ENCODE measurements at regions not wholly inside any gene's neighbourhood (a gene's known extent, or its start where the extent isn't known, plus 50 kb on each side); places are given as distances from the start of the nearest gene placed in this dataset.
"Not testable (repeated sequence)": the region's sequence is repeated elsewhere in the genome, so short reads cannot be mapped to it uniquely, and the experiment has no call there.

DNA sequence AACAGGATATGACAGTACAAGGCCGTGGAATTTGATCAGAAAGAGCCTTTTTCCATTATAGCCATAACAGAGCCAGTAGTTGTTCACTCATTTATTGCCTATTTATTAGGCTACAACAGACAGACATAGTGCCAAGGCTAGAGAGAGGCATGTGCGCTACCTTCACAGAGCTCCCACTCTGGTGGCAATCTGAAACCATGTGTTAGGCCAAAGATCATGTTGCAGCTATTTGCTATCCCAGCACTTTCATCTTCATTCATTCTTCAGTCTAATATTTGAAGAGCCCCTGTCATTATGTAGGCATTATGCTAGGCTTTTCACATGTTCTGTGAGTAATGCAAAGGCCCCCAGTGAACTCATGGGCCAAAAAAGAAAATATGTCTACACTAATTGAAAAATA, 404.8 kb downstream of the IGSF11 start:
- Histone ChIP-seq H3K27ac (ENCODE audit: low read depth in 1 of 2, low read length in 1 of 2) (no peak overlapping the region), H3K4me1 (ENCODE audit: control insufficient read depth in 2 of 2, insufficient read depth in 2 of 2, low read length in 2 of 2) (no peaks in the 10 kb centered on the region), H3K4me3 (ENCODE audit: low read length in 2 of 2) (no peak overlapping the region), H3K27me3 (ENCODE audit: control insufficient read depth in 2 of 2, insufficient read depth in 1 of 2, low read length in 1 of 2) (no peaks in the 10 kb centered on the region), H3K36me3 (ENCODE audit: control insufficient read depth in 2 of 2, insufficient read depth in 2 of 2, low read length in 1 of 2) (no peaks in the 10 kb centered on the region), H3K9me3 (ENCODE audit: control insufficient read depth in 2 of 2, insufficient read depth in 1 of 2, low read length in 1 of 2) (no peaks in the 10 kb centered on the region)
- 92% methylated on average over 2 of the region's 2 CpGs for WGBS
- DNase-seq (ENCODE audit: low read depth in 6 of 9, low spot score in 9 of 9) = no peak

DNA sequence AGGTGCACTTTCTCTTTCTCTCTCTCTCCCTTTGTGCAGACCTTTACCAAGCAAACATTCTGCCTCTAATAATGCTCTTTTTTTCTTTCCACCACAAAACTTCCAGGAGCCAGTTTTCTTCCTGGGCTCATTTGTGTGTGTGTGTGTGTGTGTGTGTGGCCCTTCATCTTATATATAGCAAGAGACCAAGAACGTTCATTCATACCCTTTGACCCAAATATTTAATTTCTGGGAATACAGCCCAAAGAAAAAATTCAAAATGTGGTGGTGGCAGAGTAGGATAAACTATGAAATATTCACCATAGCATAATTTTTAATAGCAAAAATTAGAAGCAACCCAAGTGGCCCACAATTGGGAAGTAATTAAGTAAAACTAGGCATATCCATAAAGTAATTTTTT, 398.9 kb downstream of the IGSF11 start:
- Histone ChIP-seq H3K27me3 (ENCODE audit: control insufficient read depth in 2 of 2, insufficient read depth in 1 of 2, low read length in 1 of 2) (no peaks in the 10 kb centered on the region), H3K36me3 (ENCODE audit: control insufficient read depth in 2 of 2, insufficient read depth in 2 of 2, low read length in 1 of 2) (no peaks in the 10 kb centered on the region), H3K4me3 (ENCODE audit: low read length in 2 of 2) (no peak overlapping the region), H3K27ac (ENCODE audit: low read depth in 1 of 2, low read length in 1 of 2) (no peak overlapping the region), H3K4me1 (ENCODE audit: control insufficient read depth in 2 of 2, insufficient read depth in 2 of 2, low read length in 2 of 2) (no peaks in the 10 kb centered on the region), H3K9me3 (ENCODE audit: control insufficient read depth in 2 of 2, insufficient read depth in 1 of 2, low read length in 1 of 2) (no peaks in the 10 kb centered on the region)
- 84% methylated on average over 1 of the region's 1 CpG for WGBS
- no peak for DNase-seq (ENCODE audit: low read depth in 6 of 9, low spot score in 9 of 9)

DNA sequence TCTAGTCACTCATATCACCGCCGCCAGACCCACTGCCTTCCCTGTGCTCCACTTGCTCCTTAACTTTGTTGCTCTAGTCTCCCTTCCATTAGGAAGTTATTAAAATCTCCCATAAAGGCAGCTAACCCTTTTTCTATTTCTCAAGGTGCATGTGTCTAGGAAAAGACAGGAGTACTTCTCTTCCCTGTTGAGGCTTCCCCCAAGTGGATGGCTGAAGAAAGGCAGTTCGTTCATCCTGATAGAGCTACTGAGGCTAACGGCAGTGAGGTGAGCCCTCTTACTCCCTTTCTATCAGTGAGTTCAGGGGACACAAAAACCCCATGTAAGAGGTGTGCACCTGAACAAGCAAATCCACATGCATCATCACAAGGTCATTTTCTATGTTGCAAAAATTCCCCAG, 397.8 kb downstream of the IGSF11 start:
- Histone ChIP-seq H3K9me3 (ENCODE audit: control insufficient read depth in 2 of 2, insufficient read depth in 1 of 2, low read length in 1 of 2) (no peaks in the 10 kb centered on the region), H3K4me3 (ENCODE audit: low read length in 2 of 2) (no peak overlapping the region), H3K36me3 (ENCODE audit: control insufficient read depth in 2 of 2, insufficient read depth in 2 of 2, low read length in 1 of 2) (no peaks in the 10 kb centered on the region), H3K27ac (ENCODE audit: low read depth in 1 of 2, low read length in 1 of 2) (no peak overlapping the region), H3K27me3 (ENCODE audit: control insufficient read depth in 2 of 2, insufficient read depth in 1 of 2, low read length in 1 of 2) (no peaks in the 10 kb centered on the region), H3K4me1 (ENCODE audit: control insufficient read depth in 2 of 2, insufficient read depth in 2 of 2, low read length in 2 of 2) (no peaks in the 10 kb centered on the region)
- no peak for DNase-seq (ENCODE audit: low read depth in 6 of 9, low spot score in 9 of 9)
- 67% methylated on average over 4 of the region's 4 CpGs for WGBS

DNA sequence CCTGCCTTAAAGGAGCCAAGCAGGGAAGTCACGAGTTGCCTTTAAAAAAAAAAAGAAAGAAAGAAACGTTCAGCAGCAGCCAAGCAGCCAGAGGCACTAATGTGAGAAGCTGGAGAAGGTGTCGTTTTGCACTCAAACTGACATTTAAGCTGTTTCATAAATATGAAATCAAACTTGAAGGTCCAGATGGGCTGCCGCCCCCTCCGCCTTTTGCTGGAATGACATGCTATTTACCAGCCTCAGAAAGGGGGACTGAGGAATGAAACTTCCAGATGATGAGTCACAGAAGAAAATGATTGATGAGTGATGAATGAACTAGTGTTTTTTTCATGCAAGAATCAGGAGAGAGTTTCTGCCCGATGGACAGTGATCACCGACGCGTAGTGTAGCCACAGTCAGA, 396.8 kb downstream of the IGSF11 start:
- 80% methylated on average over 9 of the region's 9 CpGs for WGBS
- Histone ChIP-seq H3K27me3 (ENCODE audit: control insufficient read depth in 2 of 2, insufficient read depth in 1 of 2, low read length in 1 of 2) (no peaks in the 10 kb centered on the region), H3K36me3 (ENCODE audit: control insufficient read depth in 2 of 2, insufficient read depth in 2 of 2, low read length in 1 of 2) (no peaks in the 10 kb centered on the region), H3K9me3 (ENCODE audit: control insufficient read depth in 2 of 2, insufficient read depth in 1 of 2, low read length in 1 of 2) (no peaks in the 10 kb centered on the region), H3K27ac (ENCODE audit: low read depth in 1 of 2, low read length in 1 of 2) (no peak overlapping the region), H3K4me1 (ENCODE audit: control insufficient read depth in 2 of 2, insufficient read depth in 2 of 2, low read length in 2 of 2) (no peaks in the 10 kb centered on the region), H3K4me3 (ENCODE audit: low read length in 2 of 2) (no peak overlapping the region)
- DNase-seq (ENCODE audit: low read depth in 6 of 9, low spot score in 9 of 9) = peak in 1 of 9 donors; percentile 7

DNA sequence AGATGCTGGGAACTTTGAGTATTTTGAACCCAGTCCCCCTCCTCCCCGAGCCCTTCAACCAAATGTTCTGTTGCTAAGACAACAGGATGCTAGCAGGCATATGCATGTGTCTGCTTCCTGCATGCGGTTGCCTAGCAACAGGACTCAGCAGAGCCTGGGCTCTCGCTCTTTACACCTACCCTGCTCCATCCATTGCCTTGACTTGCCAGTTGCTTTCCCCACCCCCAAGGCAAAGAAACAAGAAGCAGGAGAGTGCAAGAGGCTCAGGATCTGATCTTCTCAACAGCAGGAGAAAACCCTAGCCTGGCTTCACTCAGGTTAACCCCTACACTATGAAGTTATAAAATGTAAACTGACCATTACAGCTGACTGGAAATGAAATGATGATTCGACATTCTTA, 393.0 kb downstream of the IGSF11 start:
- DNase-seq (ENCODE audit: low read depth in 6 of 9, low spot score in 9 of 9) = peak in 3 of 9 donors; percentile 5 to 17 (median 10)
- H3K36me3 ChIP-seq (ENCODE audit: control insufficient read depth in 2 of 2, insufficient read depth in 2 of 2, low read length in 1 of 2) = no peaks in the 10 kb centered on the region
- H3K27ac ChIP-seq (ENCODE audit: low read depth in 1 of 2, low read length in 1 of 2) = no peak overlapping the region
- H3K4me1 ChIP-seq (ENCODE audit: control insufficient read depth in 2 of 2, insufficient read depth in 2 of 2, low read length in 2 of 2) = no peaks in the 10 kb centered on the region
- no peaks in the 10 kb centered on the region for H3K9me3 ChIP-seq (ENCODE audit: control insufficient read depth in 2 of 2, insufficient read depth in 1 of 2, low read length in 1 of 2)
- no peaks in the 10 kb centered on the region for H3K27me3 ChIP-seq (ENCODE audit: control insufficient read depth in 2 of 2, insufficient read depth in 1 of 2, low read length in 1 of 2)
- H3K4me3 ChIP-seq (ENCODE audit: low read length in 2 of 2) = no peak overlapping the region
- 34% methylated on average over 4 of the region's 4 CpGs for WGBS

DNA sequence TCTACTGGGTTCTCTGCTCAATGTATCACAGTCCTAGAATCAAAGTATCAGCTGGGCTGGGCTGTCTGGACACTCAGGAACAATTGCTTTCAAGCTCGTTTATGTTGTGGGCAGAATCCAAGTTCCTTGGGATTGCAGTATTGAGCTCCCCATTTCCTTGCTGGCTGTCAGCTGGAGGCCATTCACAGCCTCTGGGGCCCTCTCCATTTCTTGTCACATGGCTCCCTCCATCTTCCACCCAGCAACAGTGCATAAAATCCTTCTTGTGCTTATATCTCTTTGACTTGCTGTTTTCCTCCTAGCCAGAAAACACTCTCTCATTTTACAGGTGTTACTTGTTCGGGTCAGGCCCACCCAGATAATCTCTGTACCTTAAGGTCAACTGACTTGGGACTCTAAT, 363.5 kb downstream of the IGSF11 start:
- Histone ChIP-seq H3K9me3 (ENCODE audit: control insufficient read depth in 2 of 2, insufficient read depth in 1 of 2, low read length in 1 of 2) (no peaks in the 10 kb centered on the region), H3K36me3 (ENCODE audit: control insufficient read depth in 2 of 2, insufficient read depth in 2 of 2, low read length in 1 of 2) (no peaks in the 10 kb centered on the region), H3K27ac (ENCODE audit: low read depth in 1 of 2, low read length in 1 of 2) (no peak overlapping the region), H3K4me3 (ENCODE audit: low read length in 2 of 2) (no peak overlapping the region), H3K4me1 (ENCODE audit: control insufficient read depth in 2 of 2, insufficient read depth in 2 of 2, low read length in 2 of 2) (no peaks in the 10 kb centered on the region), H3K27me3 (ENCODE audit: control insufficient read depth in 2 of 2, insufficient read depth in 1 of 2, low read length in 1 of 2) (no peaks in the 10 kb centered on the region)
- no peak for DNase-seq (ENCODE audit: low read depth in 6 of 9, low spot score in 9 of 9)
- 68% methylated on average over 2 of the region's 2 CpGs for WGBS

DNA sequence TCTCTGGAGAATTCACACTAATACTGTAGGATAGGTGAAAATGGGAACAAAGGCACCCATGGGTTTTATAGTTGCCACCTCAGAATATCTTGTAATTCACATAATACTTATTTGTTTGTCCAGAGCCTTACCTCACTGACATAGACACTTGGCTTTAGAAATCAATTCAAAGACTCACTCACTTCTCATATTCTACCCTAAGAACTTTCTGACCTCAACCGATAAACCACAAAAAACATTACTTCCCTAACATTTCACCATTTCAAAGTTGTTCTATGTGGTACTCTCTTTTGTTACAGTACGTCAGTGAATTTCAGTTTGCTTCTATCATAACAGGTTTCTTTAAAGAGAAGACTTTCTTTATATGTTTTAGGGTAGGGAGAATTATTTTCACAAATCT, 359.3 kb downstream of the IGSF11 start:
- Histone ChIP-seq H3K27ac (ENCODE audit: low read depth in 1 of 2, low read length in 1 of 2) (no peak overlapping the region), H3K4me3 (ENCODE audit: low read length in 2 of 2) (no peak overlapping the region), H3K9me3 (ENCODE audit: control insufficient read depth in 2 of 2, insufficient read depth in 1 of 2, low read length in 1 of 2) (no peaks in the 10 kb centered on the region), H3K36me3 (ENCODE audit: control insufficient read depth in 2 of 2, insufficient read depth in 2 of 2, low read length in 1 of 2) (no peaks in the 10 kb centered on the region), H3K4me1 (ENCODE audit: control insufficient read depth in 2 of 2, insufficient read depth in 2 of 2, low read length in 2 of 2) (no peaks in the 10 kb centered on the region), H3K27me3 (ENCODE audit: control insufficient read depth in 2 of 2, insufficient read depth in 1 of 2, low read length in 1 of 2) (no peaks in the 10 kb centered on the region)
- 59% methylated on average over 2 of the region's 2 CpGs for WGBS
- no peak for DNase-seq (ENCODE audit: low read depth in 6 of 9, low spot score in 9 of 9)

DNA sequence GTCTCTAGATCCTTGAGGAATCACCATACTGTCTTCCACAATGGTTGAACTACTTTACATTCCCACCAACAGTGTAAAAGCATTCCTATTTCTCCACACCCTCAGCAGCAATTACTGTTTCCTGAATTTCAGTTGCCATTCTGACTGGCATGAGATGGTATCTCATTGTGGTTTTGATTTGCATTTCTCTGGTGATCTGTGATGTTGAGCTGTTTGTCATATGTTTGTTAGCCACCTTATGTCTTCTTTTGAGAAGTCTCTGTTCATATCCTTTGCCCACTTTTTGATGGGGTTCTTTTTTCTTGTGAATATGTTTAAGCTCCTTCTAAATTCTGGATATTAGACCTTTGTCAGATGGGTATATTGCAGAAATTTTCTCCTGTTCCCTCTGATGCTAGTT, 356.0 kb downstream of the IGSF11 start:
- not testable (repeated sequence) for H3K9me3 ChIP-seq (ENCODE audit: control insufficient read depth in 2 of 2, insufficient read depth in 1 of 2, low read length in 1 of 2)

DNA sequence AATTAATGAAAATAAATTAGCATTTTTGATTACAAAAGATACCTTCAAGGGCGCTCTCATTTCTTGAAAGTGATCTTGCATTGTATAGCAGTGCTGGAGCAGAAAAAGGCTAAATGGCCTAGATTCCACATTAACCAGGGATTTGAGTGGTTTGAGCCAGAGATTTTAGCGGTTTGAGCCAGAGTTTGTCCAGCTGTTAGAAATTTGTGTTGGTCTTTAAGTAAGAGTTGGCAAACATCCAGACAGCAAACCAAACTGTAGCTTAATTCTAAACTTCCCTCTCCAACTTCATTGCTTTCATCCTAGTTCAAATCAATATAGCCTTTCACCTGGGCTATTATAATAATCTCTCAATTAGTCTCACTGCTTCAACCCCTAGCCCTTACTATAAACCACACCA, 351.7 kb downstream of the IGSF11 start:
- H3K27ac ChIP-seq (ENCODE audit: low read depth in 1 of 2, low read length in 1 of 2) = no peak overlapping the region
- H3K9me3 ChIP-seq (ENCODE audit: control insufficient read depth in 2 of 2, insufficient read depth in 1 of 2, low read length in 1 of 2) = no peaks in the 10 kb centered on the region
- 95% methylated on average over 2 of the region's 2 CpGs for WGBS
- no peaks in the 10 kb centered on the region for H3K36me3 ChIP-seq (ENCODE audit: control insufficient read depth in 2 of 2, insufficient read depth in 2 of 2, low read length in 1 of 2)
- H3K4me1 ChIP-seq (ENCODE audit: control insufficient read depth in 2 of 2, insufficient read depth in 2 of 2, low read length in 2 of 2) = no peaks in the 10 kb centered on the region
- no peaks in the 10 kb centered on the region for H3K27me3 ChIP-seq (ENCODE audit: control insufficient read depth in 2 of 2, insufficient read depth in 1 of 2, low read length in 1 of 2)
- DNase-seq (ENCODE audit: low read depth in 6 of 9, low spot score in 9 of 9) = no peak
- H3K4me3 ChIP-seq (ENCODE audit: low read length in 2 of 2) = no peak overlapping the region

More for the DNA sequence above, 356.0 kb downstream of the IGSF11 start:
- DNase-seq (ENCODE audit: low read depth in 6 of 9, low spot score in 9 of 9); H3K27ac ChIP-seq (ENCODE audit: low read depth in 1 of 2, low read length in 1 of 2); H3K4me1 ChIP-seq (ENCODE audit: control insufficient read depth in 2 of 2, insufficient read depth in 2 of 2, low read length in 2 of 2); H3K4me3 ChIP-seq (ENCODE audit: low read length in 2 of 2); H3K27me3 ChIP-seq (ENCODE audit: control insufficient read depth in 2 of 2, insufficient read depth in 1 of 2, low read length in 1 of 2); H3K36me3 ChIP-seq (ENCODE audit: control insufficient read depth in 2 of 2, insufficient read depth in 2 of 2, low read length in 1 of 2): not testable (repeated sequence)

DNA sequence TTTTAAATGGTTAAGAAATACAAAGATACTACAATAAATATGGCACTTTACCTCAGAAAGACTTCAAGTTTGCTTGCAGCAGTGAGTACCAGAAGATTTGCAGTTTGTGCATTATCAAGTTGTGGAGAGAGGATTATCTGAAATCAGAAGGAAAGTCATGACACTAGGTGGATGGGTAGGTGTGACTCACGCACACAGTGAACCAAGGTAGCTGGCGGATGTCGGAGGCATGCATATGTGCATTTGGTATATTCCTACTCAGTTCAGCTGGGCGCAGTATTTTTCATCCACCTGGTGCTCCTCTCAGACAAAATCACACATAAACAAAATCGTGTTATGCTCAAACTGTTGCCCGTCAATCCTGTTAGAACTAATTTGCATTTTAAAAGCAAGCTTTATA, 351.0 kb downstream of the IGSF11 start:
- WGBS = 92% methylated on average over 6 of the region's 6 CpGs
- no peak overlapping the region for H3K4me3 ChIP-seq (ENCODE audit: low read length in 2 of 2)
- H3K36me3 ChIP-seq (ENCODE audit: control insufficient read depth in 2 of 2, insufficient read depth in 2 of 2, low read length in 1 of 2) = no peaks in the 10 kb centered on the region
- no peak overlapping the region for H3K27ac ChIP-seq (ENCODE audit: low read depth in 1 of 2, low read length in 1 of 2)
- no peaks in the 10 kb centered on the region for H3K27me3 ChIP-seq (ENCODE audit: control insufficient read depth in 2 of 2, insufficient read depth in 1 of 2, low read length in 1 of 2)
- H3K9me3 ChIP-seq (ENCODE audit: control insufficient read depth in 2 of 2, insufficient read depth in 1 of 2, low read length in 1 of 2) = no peaks in the 10 kb centered on the region
- DNase-seq (ENCODE audit: low read depth in 6 of 9, low spot score in 9 of 9) = no peak
- H3K4me1 ChIP-seq (ENCODE audit: control insufficient read depth in 2 of 2, insufficient read depth in 2 of 2, low read length in 2 of 2) = no peaks in the 10 kb centered on the region
